Fibroblast of lung (primary cell): ENCODE measurements at regions not wholly inside any gene's neighbourhood (a gene's known extent, or its start where the extent isn't known, plus 50 kb on each side); places are given as distances from the start of the nearest gene placed in this dataset.

Experiments
- EZH2 ChIP-seq: IDR thresholded peaks from 2 replicates; pipeline ENCODE4 v1.5.1; 2012; ENCODE audit warnings: low read length, control low read depth, mild to moderate bottlenecking; ENCODE audit errors: missing control alignments
- TF ChIP-seq, protein P1 (sequence below), 2 donors: IDR thresholded peaks in 1 of 2; conservative IDR thresholded peaks in 1 of 2; 1 replicate in 1 of 2; 2 replicates in 1 of 2; pipeline ENCODE4 v1.5.1; 2011 to 2012; ENCODE audit warnings: low read length in 2 of 2, control low read depth in 1 of 2, inconsistent platforms in 1 of 2, low read depth in 1 of 2, mild to moderate bottlenecking in 1 of 2

DNA sequence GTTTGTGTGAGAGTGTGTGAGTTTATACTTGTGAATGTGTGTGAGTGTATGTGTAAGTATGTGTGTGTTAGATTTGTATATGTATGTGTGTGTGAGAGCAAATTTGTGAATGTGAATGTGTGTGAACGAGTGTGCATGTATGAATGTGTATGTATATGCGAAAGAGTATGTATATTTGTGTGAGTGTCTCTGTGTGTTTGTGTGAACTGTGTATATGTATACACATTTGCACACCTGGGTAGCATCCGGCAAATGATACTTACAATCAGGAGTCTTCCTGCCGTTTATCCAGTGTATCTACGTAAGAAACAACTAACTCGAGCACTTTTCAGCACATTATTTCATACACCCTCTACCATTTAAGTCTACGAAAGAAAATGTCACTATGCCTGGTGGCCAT is 487.4 kb downstream of the TNS3 start:
- TF ChIP-seq, protein P1, sequence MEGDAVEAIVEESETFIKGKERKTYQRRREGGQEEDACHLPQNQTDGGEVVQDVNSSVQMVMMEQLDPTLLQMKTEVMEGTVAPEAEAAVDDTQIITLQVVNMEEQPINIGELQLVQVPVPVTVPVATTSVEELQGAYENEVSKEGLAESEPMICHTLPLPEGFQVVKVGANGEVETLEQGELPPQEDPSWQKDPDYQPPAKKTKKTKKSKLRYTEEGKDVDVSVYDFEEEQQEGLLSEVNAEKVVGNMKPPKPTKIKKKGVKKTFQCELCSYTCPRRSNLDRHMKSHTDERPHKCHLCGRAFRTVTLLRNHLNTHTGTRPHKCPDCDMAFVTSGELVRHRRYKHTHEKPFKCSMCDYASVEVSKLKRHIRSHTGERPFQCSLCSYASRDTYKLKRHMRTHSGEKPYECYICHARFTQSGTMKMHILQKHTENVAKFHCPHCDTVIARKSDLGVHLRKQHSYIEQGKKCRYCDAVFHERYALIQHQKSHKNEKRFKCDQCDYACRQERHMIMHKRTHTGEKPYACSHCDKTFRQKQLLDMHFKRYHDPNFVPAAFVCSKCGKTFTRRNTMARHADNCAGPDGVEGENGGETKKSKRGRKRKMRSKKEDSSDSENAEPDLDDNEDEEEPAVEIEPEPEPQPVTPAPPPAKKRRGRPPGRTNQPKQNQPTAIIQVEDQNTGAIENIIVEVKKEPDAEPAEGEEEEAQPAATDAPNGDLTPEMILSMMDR (conservative IDR thresholded peaks at IDR 0.05 in 1 of 2, IDR thresholded peaks at IDR 0.05 in 1 of 2; ENCODE audit: low read depth in 1 of 2, low read length in 2 of 2) = no peak
- TF ChIP-seq EZH2 = no peak
